Left ventricle myocardium inferior (tissue), 1 donor: ENCODE measurements at regions not wholly inside any gene's neighbourhood (a gene's known extent, or its start where the extent isn't known, plus 50 kb on each side); places are given as distances from the start of the nearest gene placed in this dataset.

ENCODE experiments used
- DNase-seq: peaks from one replicate; pipeline ENCODE4 v3.0.0-alpha.2; 2020
- H3K27ac ChIP-seq: fragments of 200-600 bp; replicated peaks from 2 replicates; pipeline ENCODE4 v1.8.0; 2021
- H3K27me3 ChIP-seq: fragments of 200-600 bp; 2 replicates; pipeline ENCODE4 v1.8.0; 2021; ENCODE audit warnings: low read depth
- H3K36me3 ChIP-seq: fragments of 200-600 bp; 2 replicates; pipeline ENCODE4 v1.8.0; 2021
- H3K4me1 ChIP-seq: fragments of 200-600 bp; 2 replicates; pipeline ENCODE4 v1.8.0; 2021
- H3K4me3 ChIP-seq: fragments of 200-600 bp; 2 replicates; pipeline ENCODE4 v1.8.0; 2021; ENCODE audit warnings: mild to moderate bottlenecking, moderate library complexity
- H3K9me3 ChIP-seq: fragments of 200-600 bp; replicated peaks from 2 replicates; pipeline ENCODE4 v1.8.0; 2021
- intact Hi-C: fragments of 100-400 bp; cut with micrococcal nuclease; formaldehyde crosslinking; loops from one replicate; pipeline ENCODE4 v1.11.0; 2022
- TF ChIP-seq, protein P1 (sequence below): fragments of 200-600 bp; IDR thresholded peaks from 2 replicates; pipeline ENCODE4 v1.8.0; 2021; ENCODE audit warnings: antibody characterized with exemption, mild to moderate bottlenecking, borderline replicate concordance
- donor health status: DM: no; HTN: yes; CAD: no; lungs with severe emphysema.

DNA sequence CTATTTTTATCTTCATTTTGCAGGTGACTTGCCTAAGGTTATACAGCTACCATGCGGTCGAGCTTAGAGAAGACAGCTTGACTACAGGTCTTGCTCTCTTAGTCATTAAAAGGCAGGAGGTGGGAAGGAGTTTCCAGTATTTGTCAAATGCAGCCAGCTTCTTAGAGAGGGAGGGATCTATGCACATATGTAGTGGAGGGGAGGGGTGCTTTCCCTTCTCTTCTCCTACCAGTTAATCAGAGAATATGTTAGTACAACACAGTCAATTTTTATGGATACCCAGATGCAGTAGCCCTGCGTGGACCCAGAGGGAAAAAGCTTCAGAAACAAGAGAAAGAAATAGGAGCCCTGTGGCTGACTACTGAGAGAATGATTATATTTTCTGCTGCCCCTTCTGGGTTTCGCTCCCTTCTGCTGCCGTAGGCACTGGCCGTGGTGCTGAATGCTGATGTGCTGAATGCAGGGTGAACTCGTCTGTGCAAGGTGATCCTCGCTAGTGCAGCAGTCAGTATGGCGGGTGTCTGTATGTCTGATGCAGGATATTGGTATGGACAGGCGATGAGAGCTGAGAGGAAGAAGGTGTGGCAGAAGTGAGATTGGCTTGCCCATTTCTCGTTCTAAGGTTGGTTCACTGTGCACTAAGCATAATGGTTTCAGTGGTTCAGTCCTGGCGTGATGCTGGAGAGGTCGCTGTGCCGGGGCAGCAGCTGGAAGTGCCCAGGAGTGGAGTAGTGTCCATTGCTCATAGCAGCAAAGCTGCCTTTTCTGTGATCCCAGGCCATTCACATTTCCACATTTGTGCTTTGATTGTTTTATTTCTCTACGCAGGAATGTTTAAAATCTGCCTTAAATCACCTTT is 189.2 kb upstream of the PODXL start:
- intact Hi-C loops: no loop called here
- TF ChIP-seq, protein P1, sequence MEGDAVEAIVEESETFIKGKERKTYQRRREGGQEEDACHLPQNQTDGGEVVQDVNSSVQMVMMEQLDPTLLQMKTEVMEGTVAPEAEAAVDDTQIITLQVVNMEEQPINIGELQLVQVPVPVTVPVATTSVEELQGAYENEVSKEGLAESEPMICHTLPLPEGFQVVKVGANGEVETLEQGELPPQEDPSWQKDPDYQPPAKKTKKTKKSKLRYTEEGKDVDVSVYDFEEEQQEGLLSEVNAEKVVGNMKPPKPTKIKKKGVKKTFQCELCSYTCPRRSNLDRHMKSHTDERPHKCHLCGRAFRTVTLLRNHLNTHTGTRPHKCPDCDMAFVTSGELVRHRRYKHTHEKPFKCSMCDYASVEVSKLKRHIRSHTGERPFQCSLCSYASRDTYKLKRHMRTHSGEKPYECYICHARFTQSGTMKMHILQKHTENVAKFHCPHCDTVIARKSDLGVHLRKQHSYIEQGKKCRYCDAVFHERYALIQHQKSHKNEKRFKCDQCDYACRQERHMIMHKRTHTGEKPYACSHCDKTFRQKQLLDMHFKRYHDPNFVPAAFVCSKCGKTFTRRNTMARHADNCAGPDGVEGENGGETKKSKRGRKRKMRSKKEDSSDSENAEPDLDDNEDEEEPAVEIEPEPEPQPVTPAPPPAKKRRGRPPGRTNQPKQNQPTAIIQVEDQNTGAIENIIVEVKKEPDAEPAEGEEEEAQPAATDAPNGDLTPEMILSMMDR: no peak
- Histone ChIP-seq H3K4me3 (no peak overlapping the region), H3K27ac (no peak overlapping the region), H3K36me3 (no peaks in the 10 kb centered on the region), H3K27me3 (peaks cover 50% of the 10 kb centered on the region), H3K9me3 (no peaks in the 10 kb centered on the region), H3K4me1 (no peaks in the 10 kb centered on the region)
- DNase-seq: no peak

DNA sequence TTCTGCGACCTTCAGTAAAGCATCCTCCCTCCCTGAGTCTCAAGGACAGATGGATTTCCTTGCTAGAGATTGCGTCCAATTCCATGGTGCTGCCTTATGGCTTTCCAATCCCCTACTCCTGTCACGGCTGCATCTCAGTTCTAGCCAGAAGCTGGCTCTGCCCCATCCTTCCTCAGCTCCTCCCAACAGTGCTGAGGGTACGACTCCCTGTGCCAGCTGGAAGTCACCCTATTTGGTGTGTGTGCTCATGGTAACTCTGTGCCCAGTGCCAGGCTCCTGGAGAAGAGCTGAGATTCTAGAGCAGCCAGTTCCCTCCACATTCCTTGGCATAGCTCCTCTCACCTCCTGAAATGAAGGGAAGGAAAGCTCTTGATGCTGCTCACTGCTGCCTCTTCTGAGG is 185.0 kb upstream of the PODXL start:
- H3K36me3 ChIP-seq: no peaks in the 10 kb centered on the region
- intact Hi-C loops: no loop called here
- no peak overlapping the region for H3K4me3 ChIP-seq
- peaks cover 82% of the 10 kb centered on the region for H3K27me3 ChIP-seq
- H3K9me3 ChIP-seq: no peaks in the 10 kb centered on the region
- no peak for DNase-seq
- no peak overlapping the region for H3K27ac ChIP-seq
- no peaks in the 10 kb centered on the region for H3K4me1 ChIP-seq
- TF ChIP-seq, protein P1: no peak

DNA sequence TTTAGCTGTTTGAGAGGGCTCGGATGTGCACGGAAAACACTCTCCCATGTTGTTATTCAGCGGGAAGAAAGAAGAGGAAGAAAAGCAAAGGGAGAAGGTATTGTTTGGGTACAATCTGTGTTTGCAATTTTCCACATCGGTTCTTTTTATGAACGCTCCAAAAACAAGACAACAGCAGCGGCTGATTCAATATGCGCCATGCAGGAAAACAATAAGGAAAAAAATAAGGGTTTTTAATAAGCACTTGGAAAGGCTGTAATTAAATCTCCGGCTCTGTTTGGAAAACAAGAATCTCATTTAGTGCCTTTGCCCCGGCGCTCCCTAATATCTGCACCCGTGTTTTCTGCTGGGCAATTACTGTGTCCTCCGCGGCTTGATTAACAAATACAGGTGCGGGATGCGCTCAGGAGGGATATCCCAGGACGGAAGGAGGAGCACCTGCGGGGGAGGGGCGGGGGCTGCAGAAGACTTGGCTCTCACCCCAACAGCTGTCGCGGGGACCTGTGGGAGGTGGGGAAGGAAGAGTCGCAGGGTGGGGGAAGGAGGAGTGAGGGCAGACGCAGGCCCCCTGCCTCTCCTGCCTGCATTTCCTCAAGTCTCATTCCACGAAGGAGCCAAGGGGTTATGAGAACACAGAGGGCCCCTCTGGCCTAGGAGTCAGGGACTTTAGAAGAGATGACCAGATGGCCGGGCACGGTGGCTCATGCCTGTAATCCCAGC is 181.5 kb upstream of the PODXL start:
- intact Hi-C loops: no loop called here
- Histone ChIP-seq H3K27me3 (peaks cover 79% of the 10 kb centered on the region), H3K9me3 (no peaks in the 10 kb centered on the region), H3K4me1 (no peaks in the 10 kb centered on the region), H3K36me3 (no peaks in the 10 kb centered on the region), H3K27ac (no peak overlapping the region), H3K4me3 (no peak overlapping the region)
- DNase-seq: no peak
- TF ChIP-seq, protein P1: no peak

DNA sequence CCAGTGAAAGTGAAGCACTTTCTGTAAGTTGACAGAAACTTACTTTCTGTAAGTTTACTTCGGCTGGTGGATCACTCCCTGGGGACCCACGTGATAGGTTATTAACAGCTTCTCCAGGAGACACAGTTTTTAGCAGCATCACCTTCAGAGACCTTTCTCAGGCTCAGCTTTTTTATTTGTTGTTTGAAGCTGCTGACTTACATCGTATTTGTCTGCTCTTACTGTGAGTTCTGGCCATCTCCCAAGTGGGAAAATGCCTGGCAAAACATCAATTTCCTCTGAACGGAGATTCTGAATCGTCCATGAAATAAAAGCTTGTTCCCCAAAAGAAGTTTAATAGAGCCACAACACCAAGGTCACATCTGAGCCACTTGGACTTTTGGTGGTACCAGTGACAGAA is 178.7 kb upstream of the PODXL start:
- Histone ChIP-seq H3K36me3 (no peaks in the 10 kb centered on the region), H3K27me3 (peaks cover 64% of the 10 kb centered on the region), H3K4me1 (no peaks in the 10 kb centered on the region), H3K27ac (no peak overlapping the region), H3K9me3 (no peaks in the 10 kb centered on the region), H3K4me3 (no peak overlapping the region)
- DNase-seq: no peak
- intact Hi-C loops: no loop called here
- TF ChIP-seq, protein P1: no peak

DNA sequence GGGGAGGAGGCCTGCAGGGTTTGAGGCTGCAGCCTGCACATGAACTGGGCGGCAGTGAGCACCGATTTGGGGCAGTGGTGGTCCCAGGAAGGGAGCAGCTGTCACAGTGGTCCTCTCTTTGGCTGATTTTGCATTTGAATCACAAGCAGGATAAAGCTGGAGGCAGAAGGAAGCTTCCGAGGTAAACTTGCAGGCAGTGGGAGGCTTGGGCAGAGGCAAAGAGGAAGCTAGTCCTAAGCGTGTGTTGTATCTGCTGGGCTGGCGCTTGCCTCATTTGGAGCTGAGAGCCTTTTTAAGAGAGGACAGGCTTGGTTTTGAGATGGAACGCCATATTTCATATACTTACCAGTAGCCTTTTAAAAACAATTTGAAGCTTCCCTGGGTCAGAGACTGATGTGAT is 177.2 kb upstream of the PODXL start:
- Histone ChIP-seq H3K9me3 (no peaks in the 10 kb centered on the region), H3K27me3 (peaks cover 62% of the 10 kb centered on the region), H3K27ac (no peak overlapping the region), H3K4me3 (no peak overlapping the region), H3K4me1 (no peaks in the 10 kb centered on the region), H3K36me3 (no peaks in the 10 kb centered on the region)
- intact Hi-C loops: no loop called here
- no peak for DNase-seq
- TF ChIP-seq, protein P1: no peak
